H9 (cell line): ENCODE measurements at regions not wholly inside any gene's neighbourhood (a gene's known extent, or its start where the extent isn't known, plus 50 kb on each side); places are given as distances from the start of the nearest gene placed in this dataset.
A peak's percentile ranks its signal among the peaks of the same experiment; 100 is the strongest.

Source experiments
- DNase-seq: peaks from one replicate; pipeline ENCODE4 v3.0.0-alpha.2; 2017
- H2AFZ ChIP-seq: one replicate; pipeline ENCODE4 v1.6.1; 2013; ENCODE audit warnings: mild to moderate bottlenecking, low read length, control low read depth, moderate library complexity
- H2AK5ac ChIP-seq: 2 replicates; pipeline ENCODE4 v1.6.1; 2013; ENCODE audit warnings: low read length, control low read depth, mixed read lengths; ENCODE audit not compliant: insufficient read length
- H2BK120ac ChIP-seq: one replicate; pipeline ENCODE4 v1.6.1; 2013; ENCODE audit warnings: low read depth, mild to moderate bottlenecking, low read length, control low read depth, inconsistent platforms; ENCODE audit not compliant: poor library complexity, severe bottlenecking
- H2BK12ac ChIP-seq: 2 replicates; pipeline ENCODE4 v1.6.1; 2013; ENCODE audit warnings: low read length, control low read depth, mixed read lengths, low read depth; ENCODE audit not compliant: insufficient read length
- H2BK15ac ChIP-seq: 2 replicates; pipeline ENCODE4 v1.6.1; 2013; ENCODE audit warnings: low read depth, low read length, control low read depth
- H2BK20ac ChIP-seq: one replicate; pipeline ENCODE4 v1.6.1; 2013; ENCODE audit warnings: low read depth, mild to moderate bottlenecking, low read length, control low read depth, inconsistent platforms; ENCODE audit not compliant: poor library complexity, severe bottlenecking
- H2BK5ac ChIP-seq: 2 replicates; pipeline ENCODE4 v1.6.1; 2013; ENCODE audit warnings: low read length, control low read depth, mixed read lengths; ENCODE audit not compliant: insufficient read length
- H3K14ac ChIP-seq: 2 replicates; pipeline ENCODE4 v1.6.1; 2013; ENCODE audit warnings: low read length, control low read depth; ENCODE audit not compliant: insufficient read depth
- H3K18ac ChIP-seq: 2 replicates; pipeline ENCODE4 v1.6.1; 2013; ENCODE audit warnings: low read depth, mild to moderate bottlenecking, mixed read lengths, low read length, control low read depth; ENCODE audit not compliant: insufficient read length
- H3K23ac ChIP-seq: 2 replicates; pipeline ENCODE4 v1.6.1; 2013; ENCODE audit warnings: low read length, control low read depth, mixed read lengths, low read depth; ENCODE audit not compliant: insufficient read length
- H3K23me2 ChIP-seq: 2 replicates; pipeline ENCODE4 v1.6.1; 2013; ENCODE audit warnings: low read depth, mild to moderate bottlenecking, mixed read lengths, low read length, control low read depth; ENCODE audit not compliant: insufficient read length, poor library complexity, severe bottlenecking
- H3K27ac ChIP-seq: 2 replicates; pipeline ENCODE4 v1.5.1; 2013; ENCODE audit warnings: low read length, control low read depth, mixed read lengths, low read depth; ENCODE audit not compliant: insufficient read length
- H3K27me3 ChIP-seq: 2 replicates; pipeline ENCODE4 v1.6.1; 2013; ENCODE audit warnings: low read length, control low read depth, inconsistent platforms; ENCODE audit not compliant: insufficient read depth
- H3K4ac ChIP-seq: 2 replicates; pipeline ENCODE4 v1.6.1; 2013; ENCODE audit warnings: low read depth, mild to moderate bottlenecking, control low read depth, inconsistent platforms, low read length, moderate library complexity
- H3K4me1 ChIP-seq: 2 replicates; pipeline ENCODE4 v1.6.1; 2013; ENCODE audit warnings: low read length, control low read depth, inconsistent platforms; ENCODE audit not compliant: insufficient read depth
- H3K4me2 ChIP-seq: 2 replicates; pipeline ENCODE4 v1.6.1; 2013; ENCODE audit warnings: low read length, control low read depth, mixed read lengths; ENCODE audit not compliant: insufficient read length, insufficient read depth
- H3K56ac ChIP-seq: 2 replicates; pipeline ENCODE4 v1.6.1; 2013; ENCODE audit warnings: low read depth, mild to moderate bottlenecking, mixed read lengths, low read length, control low read depth; ENCODE audit not compliant: insufficient read length
- H3K79me1 ChIP-seq: 2 replicates; pipeline ENCODE4 v1.6.1; 2013; ENCODE audit warnings: low read depth, mild to moderate bottlenecking, moderate library complexity, low read length, control low read depth, inconsistent platforms; ENCODE audit not compliant: insufficient read depth, poor library complexity, severe bottlenecking
- H3K79me2 ChIP-seq: 2 replicates; pipeline ENCODE4 v1.6.1; 2013; ENCODE audit warnings: low read length, control low read depth, inconsistent platforms; ENCODE audit not compliant: insufficient read depth
- H3K9ac ChIP-seq: 2 replicates; pipeline ENCODE4 v1.6.1; 2013; ENCODE audit warnings: low read length, control low read depth, mixed read lengths; ENCODE audit not compliant: insufficient read length; ENCODE audit errors: extremely low read depth
- H3K9me3 ChIP-seq: one replicate; pipeline ENCODE4 v1.6.1; 2013; ENCODE audit warnings: low read depth, low read length, inconsistent platforms; ENCODE audit not compliant: control insufficient read depth
- H3T11ph ChIP-seq: one replicate; pipeline ENCODE4 v1.6.1; 2013; ENCODE audit warnings: mild to moderate bottlenecking, low read length, control low read depth, inconsistent platforms
- H4K20me1 ChIP-seq: one replicate; pipeline ENCODE4 v1.6.1; 2013; ENCODE audit not compliant: control insufficient read depth, insufficient read length, insufficient read depth
- H4K5ac ChIP-seq: 2 replicates; pipeline ENCODE4 v1.6.1; 2013; ENCODE audit warnings: low read depth, mild to moderate bottlenecking, mixed read lengths, low read length, control low read depth; ENCODE audit not compliant: insufficient read length
- H4K8ac ChIP-seq: replicated peaks from 2 replicates; pipeline ENCODE4 v1.6.1; 2013; ENCODE audit warnings: low read length, control low read depth, mixed read lengths, low read depth; ENCODE audit not compliant: insufficient read length
- H4K91ac ChIP-seq: 2 replicates; pipeline ENCODE4 v1.6.1; 2013; ENCODE audit warnings: low read depth, mild to moderate bottlenecking, moderate library complexity, mixed read lengths, low read length, control low read depth; ENCODE audit not compliant: insufficient read length
- H3K27ac Mint-ChIP-seq, 3 experiments: 2 replicates in 2 of 3; 3 replicates in 1 of 3; pipeline ENCODE4 v1.8.0; 2020 to 2021; ENCODE audit warnings: mixed read lengths in 3 of 3, mild to moderate bottlenecking in 1 of 3, moderate library complexity in 1 of 3
- H3K27me3 Mint-ChIP-seq: 2 replicates; pipeline ENCODE4 v1.8.0; 2021; ENCODE audit warnings: low read depth, mild to moderate bottlenecking, moderate library complexity, mixed read lengths
- H3K36me3 Mint-ChIP-seq, 3 experiments: 2 replicates in 2 of 3; 3 replicates in 1 of 3; pipeline ENCODE4 v1.8.0; 2020 to 2021; ENCODE audit warnings: low read depth in 3 of 3, mixed read lengths in 3 of 3; ENCODE audit not compliant: insufficient read depth in 1 of 3
- H3K4me1 Mint-ChIP-seq, 2 experiments: 2 replicates each; pipeline ENCODE4 v1.8.0; 2020; ENCODE audit warnings: mixed read lengths in 2 of 2
- H3K4me3 Mint-ChIP-seq, 2 experiments: 2 replicates in 1 of 2; 3 replicates in 1 of 2; pipeline ENCODE4 v1.8.0; 2020 to 2021; ENCODE audit warnings: mild to moderate bottlenecking in 2 of 2, mixed read lengths in 2 of 2, moderate library complexity in 1 of 2
- H3K9me3 Mint-ChIP-seq, 2 experiments: 2 replicates in 1 of 2; 3 replicates in 1 of 2; pipeline ENCODE4 v1.8.0; 2020; ENCODE audit warnings: mild to moderate bottlenecking in 2 of 2, mixed read lengths in 2 of 2, moderate library complexity in 1 of 2
- WGBS: extraction: QIAGEN DNeasy Blood & Tissue Kit; methylation state at CpG from one replicate; pipeline ENCODE4 v1.1.7; 2013; ENCODE audit warnings: missing lambda C conversion rate, low lambda C conversion rate, mixed read lengths; ENCODE audit not compliant: insufficient read length; ENCODE audit errors: extremely low coverage; 5-methylcytosine and 5-hydroxymethylcytosine counted together
- TF ChIP-seq, protein P1 (sequence below): fragments of 200-600 bp; sonication (generic); conservative IDR thresholded peaks from 3 replicates; pipeline ENCODE4 v1.8.0; 2021; ENCODE audit warnings: antibody characterized with exemption, mild to moderate bottlenecking

DNA sequence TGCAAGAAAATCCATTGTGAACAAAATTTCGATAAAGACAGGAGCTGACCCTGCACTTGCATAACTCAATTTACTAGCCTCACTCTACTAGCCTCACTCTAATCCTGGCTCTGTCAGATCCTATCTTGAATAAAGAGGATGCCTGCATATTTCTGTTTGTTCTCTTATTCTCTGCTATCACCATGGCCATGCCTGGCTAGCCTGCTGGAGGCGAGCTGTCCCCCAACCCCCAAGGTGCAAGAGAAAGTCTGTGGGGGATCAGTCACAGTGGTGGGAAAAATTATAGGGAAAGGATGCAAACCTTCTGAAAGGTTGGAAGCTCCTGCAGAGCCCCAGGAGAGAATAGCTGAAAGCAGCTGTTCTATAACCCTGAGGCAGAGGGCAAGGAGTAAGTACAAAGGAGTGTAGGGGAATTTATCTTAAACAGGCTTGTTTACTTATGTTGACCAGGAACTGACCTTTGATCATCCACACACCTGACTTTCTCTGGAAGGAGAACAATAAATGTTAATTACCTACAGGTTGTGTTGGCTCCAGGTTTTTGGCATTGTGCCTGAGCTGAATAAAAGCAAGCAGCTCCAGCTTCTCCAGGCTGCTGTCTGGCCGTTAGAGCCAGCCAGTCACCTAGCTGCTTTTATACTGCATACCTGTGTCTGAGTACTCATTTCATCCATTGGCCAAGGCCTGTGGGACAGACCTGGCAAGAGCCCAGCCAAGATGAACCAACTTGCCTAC is 137.7 kb upstream of the RASGRP1 start:
- Mint-ChIP-seq H3K27ac (peak overlapping the region; percentile 33 to 49 (median 47); a peak in 1 of 7 replicates), H3K27me3 (no peaks in the 10 kb centered on the region)

More for the DNA sequence above, 137.7 kb upstream of the RASGRP1 start:
- Histone ChIP-seq H2BK12ac (no peak overlapping the region), H2BK120ac (no peak overlapping the region), H2AK5ac (no peak overlapping the region), H3K4ac (no peak overlapping the region), H2BK15ac (no peak overlapping the region), H3K79me2 (no peaks in the 10 kb centered on the region), H4K8ac (no peak overlapping the region), H3K79me1 (no peaks in the 10 kb centered on the region), H3K4me1 (no peaks in the 10 kb centered on the region; the same call in 1 of the 2 replicates), H3K23ac (no peak overlapping the region), H3K27ac (no peak overlapping the region), H3K4me2 (no peak overlapping the region), H3K9ac (no peak overlapping the region), H3T11ph (no peak overlapping the region), H4K5ac (no peak overlapping the region), H2BK5ac (no peak overlapping the region), H3K23me2 (no peaks in the 10 kb centered on the region), H3K27me3 (no peaks in the 10 kb centered on the region), H3K56ac (no peak overlapping the region), H4K20me1 (no peaks in the 10 kb centered on the region), H2BK20ac (no peak overlapping the region), H3K9me3 (no peaks in the 10 kb centered on the region), H2AFZ (no peak overlapping the region), H3K14ac (no peak overlapping the region), H4K91ac (no peak overlapping the region), H3K18ac (no peak overlapping the region)
- no peak overlapping the region for H3K4me3 Mint-ChIP-seq
- H3K9me3 Mint-ChIP-seq, result peaks cover 0 to 4% of the 10 kb centered on the region in 2 experiments; a peak in 1 of 5 replicates
- WGBS, result no CpG with 5 or more reads among the region's 3 CpGs
- H3K4me1 Mint-ChIP-seq, result peaks cover 30 to 35% of the 10 kb centered on the region in 2 experiments
- peak; percentile 35 for DNase-seq
- H3K36me3 Mint-ChIP-seq, result peaks cover 0 to 3% (median 0%) of the 10 kb centered on the region in 3 experiments; a peak in 1 of 7 replicates
- TF ChIP-seq, protein P1, sequence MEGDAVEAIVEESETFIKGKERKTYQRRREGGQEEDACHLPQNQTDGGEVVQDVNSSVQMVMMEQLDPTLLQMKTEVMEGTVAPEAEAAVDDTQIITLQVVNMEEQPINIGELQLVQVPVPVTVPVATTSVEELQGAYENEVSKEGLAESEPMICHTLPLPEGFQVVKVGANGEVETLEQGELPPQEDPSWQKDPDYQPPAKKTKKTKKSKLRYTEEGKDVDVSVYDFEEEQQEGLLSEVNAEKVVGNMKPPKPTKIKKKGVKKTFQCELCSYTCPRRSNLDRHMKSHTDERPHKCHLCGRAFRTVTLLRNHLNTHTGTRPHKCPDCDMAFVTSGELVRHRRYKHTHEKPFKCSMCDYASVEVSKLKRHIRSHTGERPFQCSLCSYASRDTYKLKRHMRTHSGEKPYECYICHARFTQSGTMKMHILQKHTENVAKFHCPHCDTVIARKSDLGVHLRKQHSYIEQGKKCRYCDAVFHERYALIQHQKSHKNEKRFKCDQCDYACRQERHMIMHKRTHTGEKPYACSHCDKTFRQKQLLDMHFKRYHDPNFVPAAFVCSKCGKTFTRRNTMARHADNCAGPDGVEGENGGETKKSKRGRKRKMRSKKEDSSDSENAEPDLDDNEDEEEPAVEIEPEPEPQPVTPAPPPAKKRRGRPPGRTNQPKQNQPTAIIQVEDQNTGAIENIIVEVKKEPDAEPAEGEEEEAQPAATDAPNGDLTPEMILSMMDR, result no peak
